ENCODE measurements at regions not wholly inside any gene's neighbourhood (a gene's known extent, or its start where the extent isn't known, plus 50 kb on each side); places are given as distances from the start of the nearest gene placed in this dataset.

DNA sequence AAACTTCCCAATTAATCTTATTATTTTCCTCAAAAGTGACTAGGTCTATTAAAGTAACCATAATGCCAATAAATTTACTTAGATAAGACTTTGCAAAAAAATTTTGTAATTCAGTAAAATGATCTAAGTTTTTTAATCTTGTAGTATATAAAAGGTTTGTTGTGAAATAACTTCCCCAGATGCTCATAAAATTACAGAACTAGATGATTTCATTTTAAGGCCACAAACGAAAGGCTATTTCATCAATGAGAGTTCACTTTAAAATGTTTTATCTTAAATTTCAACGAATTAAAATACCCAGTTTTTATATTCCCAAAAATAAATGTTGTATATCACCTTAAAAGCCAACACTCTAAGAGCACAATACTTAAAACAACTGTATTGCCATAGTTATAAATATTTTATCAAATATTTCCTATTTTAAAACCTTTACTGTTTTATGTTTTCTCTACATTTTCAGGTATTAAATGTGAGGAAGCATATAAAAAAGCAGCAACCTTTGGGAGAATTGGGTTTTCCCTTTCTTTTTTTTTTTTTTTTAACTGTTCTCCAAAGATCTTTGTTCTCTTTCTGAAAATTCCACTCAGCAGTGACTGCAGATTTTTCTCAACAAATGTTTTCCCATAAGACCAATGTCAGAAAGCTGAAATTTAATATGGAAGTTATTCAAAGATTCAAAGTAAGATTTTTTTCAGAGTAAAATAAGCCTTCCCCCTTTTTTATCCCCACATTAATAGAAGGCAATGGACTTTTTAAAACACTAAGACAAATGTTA lies 169.9 kb downstream of the CYB561 start:
- Histone ChIP-seq H3K9ac (no peak overlapping the region), H3K4me3 (IDR thresholded peaks at IDR 0.05; ENCODE audit: insufficient read depth, low read depth, low read length) (no peak overlapping the region), H3K79me2 (ENCODE audit: insufficient read depth, low read depth) (no peaks in the 10 kb centered on the region), H3K36me3 (ENCODE audit: insufficient read depth) (no peaks in the 10 kb centered on the region), H3K27me3 (ENCODE audit: insufficient read depth, low read depth) (no peaks in the 10 kb centered on the region), H3K4me2 (no peak overlapping the region), H4K20me1 (ENCODE audit: insufficient read depth) (no peaks in the 10 kb centered on the region), H3K4me1 (ENCODE audit: low read depth, poor library complexity, severe bottlenecking) (no peaks in the 10 kb centered on the region), H2AFZ (ENCODE audit: low read depth) (no peak overlapping the region), H3K27ac (no peak overlapping the region)
- TF ChIP-seq, protein P1, sequence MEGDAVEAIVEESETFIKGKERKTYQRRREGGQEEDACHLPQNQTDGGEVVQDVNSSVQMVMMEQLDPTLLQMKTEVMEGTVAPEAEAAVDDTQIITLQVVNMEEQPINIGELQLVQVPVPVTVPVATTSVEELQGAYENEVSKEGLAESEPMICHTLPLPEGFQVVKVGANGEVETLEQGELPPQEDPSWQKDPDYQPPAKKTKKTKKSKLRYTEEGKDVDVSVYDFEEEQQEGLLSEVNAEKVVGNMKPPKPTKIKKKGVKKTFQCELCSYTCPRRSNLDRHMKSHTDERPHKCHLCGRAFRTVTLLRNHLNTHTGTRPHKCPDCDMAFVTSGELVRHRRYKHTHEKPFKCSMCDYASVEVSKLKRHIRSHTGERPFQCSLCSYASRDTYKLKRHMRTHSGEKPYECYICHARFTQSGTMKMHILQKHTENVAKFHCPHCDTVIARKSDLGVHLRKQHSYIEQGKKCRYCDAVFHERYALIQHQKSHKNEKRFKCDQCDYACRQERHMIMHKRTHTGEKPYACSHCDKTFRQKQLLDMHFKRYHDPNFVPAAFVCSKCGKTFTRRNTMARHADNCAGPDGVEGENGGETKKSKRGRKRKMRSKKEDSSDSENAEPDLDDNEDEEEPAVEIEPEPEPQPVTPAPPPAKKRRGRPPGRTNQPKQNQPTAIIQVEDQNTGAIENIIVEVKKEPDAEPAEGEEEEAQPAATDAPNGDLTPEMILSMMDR (conservative IDR thresholded peaks at IDR 0.05; ENCODE audit: low read depth, low read length) = no peak

DNA sequence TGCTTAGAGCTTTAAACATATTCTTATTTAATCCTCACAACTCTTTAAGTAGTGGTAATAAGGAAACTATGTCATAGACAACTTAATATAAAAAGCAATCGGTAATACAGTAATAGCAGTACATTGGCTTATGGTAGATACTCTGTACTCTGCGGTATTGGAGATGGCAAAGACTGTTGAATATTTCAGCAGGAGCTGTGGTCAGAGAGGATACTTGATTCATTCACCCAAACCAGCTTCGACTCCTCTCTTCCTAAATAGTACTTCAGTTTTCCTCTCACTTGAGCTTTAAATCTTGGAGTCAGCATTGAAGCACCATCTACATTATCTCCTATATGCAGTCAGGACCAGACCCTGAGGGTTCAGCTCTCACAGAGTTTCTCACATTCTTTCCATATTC lies 169.3 kb downstream of the CYB561 start:
- Histone ChIP-seq H4K20me1 (ENCODE audit: insufficient read depth) (no peaks in the 10 kb centered on the region), H3K27me3 (ENCODE audit: insufficient read depth, low read depth) (no peaks in the 10 kb centered on the region), H2AFZ (ENCODE audit: low read depth) (no peak overlapping the region), H3K4me3 (IDR thresholded peaks at IDR 0.05; ENCODE audit: insufficient read depth, low read depth, low read length) (no peak overlapping the region), H3K36me3 (ENCODE audit: insufficient read depth) (no peaks in the 10 kb centered on the region), H3K4me1 (ENCODE audit: low read depth, poor library complexity, severe bottlenecking) (no peaks in the 10 kb centered on the region), H3K9ac (no peak overlapping the region), H3K79me2 (ENCODE audit: insufficient read depth, low read depth) (no peaks in the 10 kb centered on the region), H3K27ac (no peak overlapping the region), H3K4me2 (no peak overlapping the region)
- TF ChIP-seq, protein P1 (conservative IDR thresholded peaks at IDR 0.05; ENCODE audit: low read depth, low read length) = no peak

DNA sequence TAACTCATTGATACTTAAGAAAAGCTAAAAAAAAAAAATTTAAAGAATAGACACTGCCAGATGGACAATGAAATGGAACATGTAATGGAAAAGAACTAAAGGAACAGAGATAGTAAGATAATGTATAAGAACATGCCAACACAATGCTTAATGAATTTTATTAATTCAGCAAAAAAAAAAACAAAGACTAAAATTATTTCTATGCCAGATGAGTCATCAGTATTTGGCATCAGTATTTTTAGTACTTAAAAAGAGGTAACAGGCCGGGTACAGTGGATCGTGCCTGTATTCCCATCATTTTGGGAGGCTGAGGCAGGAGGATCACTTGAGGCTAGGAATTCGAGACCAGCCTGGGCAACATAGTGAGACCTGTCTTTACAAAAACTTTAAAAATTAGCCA lies 168.5 kb downstream of the CYB561 start:
- H3K4me2 ChIP-seq = no peak overlapping the region
- TF ChIP-seq, protein P1 (conservative IDR thresholded peaks at IDR 0.05; ENCODE audit: low read depth, low read length) = no peak

DNA sequence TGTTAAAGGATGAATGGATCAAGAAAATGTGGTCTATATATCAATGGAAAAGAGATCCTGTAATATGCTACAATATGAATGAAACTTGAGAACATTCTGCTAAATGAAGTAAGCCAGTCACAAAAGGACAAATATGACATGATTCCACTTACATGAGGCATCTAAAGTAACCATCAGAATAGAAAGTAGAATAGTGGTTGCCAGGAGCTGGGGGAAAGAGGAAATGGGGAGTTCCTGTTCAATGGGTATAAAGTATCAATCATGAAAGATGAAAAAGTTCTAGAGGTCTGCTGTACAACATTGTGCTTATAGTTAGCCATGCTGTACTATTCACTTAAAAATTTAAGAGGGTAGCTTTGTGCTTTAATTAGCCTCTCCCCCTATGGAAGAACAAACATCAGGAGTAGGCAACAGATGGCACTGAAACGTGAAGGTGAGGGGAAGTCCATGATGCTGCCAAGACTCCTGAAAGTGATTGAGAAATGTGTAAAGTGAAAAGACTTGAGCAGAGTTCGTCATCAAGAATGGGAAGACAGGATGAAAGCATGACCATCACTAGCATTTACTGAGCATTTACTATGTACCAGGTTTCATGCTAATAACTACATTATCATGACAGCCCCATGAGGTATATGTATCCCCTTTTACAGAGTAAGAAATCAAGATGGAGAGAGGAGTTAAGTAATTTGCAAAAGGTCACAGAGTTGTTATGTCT lies 167.2 kb downstream of the CYB561 start:
- H3K9ac ChIP-seq = no peak overlapping the region

More for the DNA sequence above, 168.5 kb downstream of the CYB561 start:
- no peaks in the 10 kb centered on the region for H4K20me1 ChIP-seq (ENCODE audit: insufficient read depth)
- no peaks in the 10 kb centered on the region for H3K27me3 ChIP-seq (ENCODE audit: insufficient read depth, low read depth)
- H2AFZ ChIP-seq (ENCODE audit: low read depth) = no peak overlapping the region
- no peak overlapping the region for H3K4me3 ChIP-seq (IDR thresholded peaks at IDR 0.05; ENCODE audit: insufficient read depth, low read depth, low read length)
- no peaks in the 10 kb centered on the region for H3K4me1 ChIP-seq (ENCODE audit: low read depth, poor library complexity, severe bottlenecking)
- H3K27ac ChIP-seq = no peak overlapping the region
- H3K36me3 ChIP-seq (ENCODE audit: insufficient read depth) = no peaks in the 10 kb centered on the region
- H3K79me2 ChIP-seq (ENCODE audit: insufficient read depth, low read depth) = no peaks in the 10 kb centered on the region
- H3K9ac ChIP-seq = no peak overlapping the region

More for the DNA sequence above, 167.2 kb downstream of the CYB561 start:
- Histone ChIP-seq H3K4me3 (IDR thresholded peaks at IDR 0.05; ENCODE audit: insufficient read depth, low read depth, low read length) (no peak overlapping the region), H3K4me2 (no peak overlapping the region), H3K36me3 (ENCODE audit: insufficient read depth) (no peaks in the 10 kb centered on the region), H3K27me3 (ENCODE audit: insufficient read depth, low read depth) (no peaks in the 10 kb centered on the region), H2AFZ (ENCODE audit: low read depth) (no peak overlapping the region), H4K20me1 (ENCODE audit: insufficient read depth) (no peaks in the 10 kb centered on the region), H3K79me2 (ENCODE audit: insufficient read depth, low read depth) (no peaks in the 10 kb centered on the region), H3K27ac (no peak overlapping the region), H3K4me1 (ENCODE audit: low read depth, poor library complexity, severe bottlenecking) (no peaks in the 10 kb centered on the region)
- TF ChIP-seq, protein P1 (conservative IDR thresholded peaks at IDR 0.05; ENCODE audit: low read depth, low read length) = no peak

All from KMS-11 (cell line).